Panc1 (cell line): ENCODE measurements at regions not wholly inside any gene's neighbourhood (a gene's known extent, or its start where the extent isn't known, plus 50 kb on each side); places are given as distances from the start of the nearest gene placed in this dataset.

ENCODE experiments used
- POLR2AphosphoS5 ChIP-seq: IDR thresholded peaks from 2 replicates; pipeline ENCODE4 v1.6.1; 2012; ENCODE audit warnings: mild to moderate bottlenecking, low read depth, low read length, moderate library complexity
- SIN3A ChIP-seq: IDR thresholded peaks from 2 replicates; pipeline ENCODE4 v1.6.1; 2012; ENCODE audit warnings: low read depth, mild to moderate bottlenecking, low read length, moderate library complexity, borderline replicate concordance; ENCODE audit not compliant: insufficient read depth
- TF ChIP-seq, protein P1 (sequence below): fragments of 450-650 bp; IDR thresholded peaks from 2 replicates; pipeline ENCODE4 v1.5.1; 2017; ENCODE audit warnings: mild to moderate bottlenecking
- TF ChIP-seq, protein P2 (sequence below), 2 experiments: IDR thresholded peaks; 2 replicates each; pipeline ENCODE4 v1.6.1; 2011 to 2012; ENCODE audit warnings: low read depth in 2 of 2, control low read depth in 1 of 2, low read length in 1 of 2, mild to moderate bottlenecking in 1 of 2, moderate library complexity in 1 of 2; ENCODE audit not compliant: insufficient read depth in 1 of 2

DNA sequence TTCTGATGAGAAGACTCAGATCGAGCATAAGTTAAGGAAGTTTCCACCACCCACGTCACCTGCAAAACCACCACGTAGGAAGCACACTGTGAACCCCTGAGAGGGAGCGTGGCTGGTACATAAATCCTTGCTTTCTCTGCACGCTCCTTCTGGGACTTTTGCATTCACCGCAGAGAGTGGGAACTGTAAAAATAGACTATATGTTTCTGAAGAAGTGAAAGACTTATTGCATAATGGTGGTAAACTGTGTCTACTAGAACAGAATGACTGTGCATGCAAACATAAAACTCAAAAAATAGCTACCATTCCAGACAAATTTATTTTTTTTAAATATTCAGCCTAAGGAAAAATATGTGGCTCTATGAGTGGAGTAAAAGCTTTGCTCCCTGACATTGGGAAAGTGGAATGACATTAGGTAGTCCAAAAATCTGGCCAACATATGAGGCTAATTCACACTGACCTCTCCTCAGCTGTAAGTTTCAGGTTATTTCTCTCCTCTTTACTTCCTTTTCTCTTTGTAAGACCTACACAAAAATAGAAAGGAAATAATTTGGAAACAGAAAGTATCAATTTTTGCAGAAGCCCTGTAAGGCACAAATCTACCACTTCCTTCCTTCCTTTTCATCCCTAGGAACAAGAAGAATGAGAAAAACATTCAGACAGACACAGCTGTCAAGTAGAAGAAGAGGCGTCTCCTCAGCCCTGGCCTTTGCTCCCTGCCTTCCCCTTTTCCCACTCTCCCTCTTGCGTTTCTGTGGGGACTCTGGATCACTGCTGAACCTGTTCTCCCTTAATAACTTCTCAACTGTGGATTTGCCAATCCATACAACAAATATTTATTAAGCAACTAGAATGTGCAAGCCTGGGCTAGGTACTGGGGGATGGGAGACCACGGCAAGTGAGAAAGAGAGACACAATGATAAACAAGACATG is 264.3 kb upstream of the FOXN3 start:
- TF ChIP-seq, protein P1, sequence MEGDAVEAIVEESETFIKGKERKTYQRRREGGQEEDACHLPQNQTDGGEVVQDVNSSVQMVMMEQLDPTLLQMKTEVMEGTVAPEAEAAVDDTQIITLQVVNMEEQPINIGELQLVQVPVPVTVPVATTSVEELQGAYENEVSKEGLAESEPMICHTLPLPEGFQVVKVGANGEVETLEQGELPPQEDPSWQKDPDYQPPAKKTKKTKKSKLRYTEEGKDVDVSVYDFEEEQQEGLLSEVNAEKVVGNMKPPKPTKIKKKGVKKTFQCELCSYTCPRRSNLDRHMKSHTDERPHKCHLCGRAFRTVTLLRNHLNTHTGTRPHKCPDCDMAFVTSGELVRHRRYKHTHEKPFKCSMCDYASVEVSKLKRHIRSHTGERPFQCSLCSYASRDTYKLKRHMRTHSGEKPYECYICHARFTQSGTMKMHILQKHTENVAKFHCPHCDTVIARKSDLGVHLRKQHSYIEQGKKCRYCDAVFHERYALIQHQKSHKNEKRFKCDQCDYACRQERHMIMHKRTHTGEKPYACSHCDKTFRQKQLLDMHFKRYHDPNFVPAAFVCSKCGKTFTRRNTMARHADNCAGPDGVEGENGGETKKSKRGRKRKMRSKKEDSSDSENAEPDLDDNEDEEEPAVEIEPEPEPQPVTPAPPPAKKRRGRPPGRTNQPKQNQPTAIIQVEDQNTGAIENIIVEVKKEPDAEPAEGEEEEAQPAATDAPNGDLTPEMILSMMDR: no peak
- TF ChIP-seq, protein P2, sequence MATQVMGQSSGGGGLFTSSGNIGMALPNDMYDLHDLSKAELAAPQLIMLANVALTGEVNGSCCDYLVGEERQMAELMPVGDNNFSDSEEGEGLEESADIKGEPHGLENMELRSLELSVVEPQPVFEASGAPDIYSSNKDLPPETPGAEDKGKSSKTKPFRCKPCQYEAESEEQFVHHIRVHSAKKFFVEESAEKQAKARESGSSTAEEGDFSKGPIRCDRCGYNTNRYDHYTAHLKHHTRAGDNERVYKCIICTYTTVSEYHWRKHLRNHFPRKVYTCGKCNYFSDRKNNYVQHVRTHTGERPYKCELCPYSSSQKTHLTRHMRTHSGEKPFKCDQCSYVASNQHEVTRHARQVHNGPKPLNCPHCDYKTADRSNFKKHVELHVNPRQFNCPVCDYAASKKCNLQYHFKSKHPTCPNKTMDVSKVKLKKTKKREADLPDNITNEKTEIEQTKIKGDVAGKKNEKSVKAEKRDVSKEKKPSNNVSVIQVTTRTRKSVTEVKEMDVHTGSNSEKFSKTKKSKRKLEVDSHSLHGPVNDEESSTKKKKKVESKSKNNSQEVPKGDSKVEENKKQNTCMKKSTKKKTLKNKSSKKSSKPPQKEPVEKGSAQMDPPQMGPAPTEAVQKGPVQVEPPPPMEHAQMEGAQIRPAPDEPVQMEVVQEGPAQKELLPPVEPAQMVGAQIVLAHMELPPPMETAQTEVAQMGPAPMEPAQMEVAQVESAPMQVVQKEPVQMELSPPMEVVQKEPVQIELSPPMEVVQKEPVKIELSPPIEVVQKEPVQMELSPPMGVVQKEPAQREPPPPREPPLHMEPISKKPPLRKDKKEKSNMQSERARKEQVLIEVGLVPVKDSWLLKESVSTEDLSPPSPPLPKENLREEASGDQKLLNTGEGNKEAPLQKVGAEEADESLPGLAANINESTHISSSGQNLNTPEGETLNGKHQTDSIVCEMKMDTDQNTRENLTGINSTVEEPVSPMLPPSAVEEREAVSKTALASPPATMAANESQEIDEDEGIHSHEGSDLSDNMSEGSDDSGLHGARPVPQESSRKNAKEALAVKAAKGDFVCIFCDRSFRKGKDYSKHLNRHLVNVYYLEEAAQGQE (IDR thresholded peaks at IDR 0.05; ENCODE audit: insufficient read depth in 1 of 2, low read depth in 2 of 2, low read length in 1 of 2): no peak
- TF ChIP-seq SIN3A (no peak), POLR2AphosphoS5 (no peak)
